Esophagus squamous epithelium (tissue), 5 donors: ENCODE measurements at regions not wholly inside any gene's neighbourhood (a gene's known extent, or its start where the extent isn't known, plus 50 kb on each side); places are given as distances from the start of the nearest gene placed in this dataset.

Experiments
- DNase-seq: peaks from one replicate; lab custom pipeline; 2025; lab: John Stamatoyannopoulos, UW
- H3K27ac ChIP-seq, 4 donors: fragments of 200-600 bp; sonication (generic); one replicate each; pipeline ENCODE4 v1.5.1; 2016 to 2019; ENCODE audit warnings: mild to moderate bottlenecking in 1 of 4
- H3K27me3 ChIP-seq, 4 donors: fragments of 200-600 bp; sonication (generic); 1 replicate in 3 of 4; 2 replicates in 1 of 4; pipeline versions ENCODE4 v1.5.1 to v1.6.0; 2017 to 2021; ENCODE audit warnings: antibody characterized with exemption in 1 of 4
- H3K36me3 ChIP-seq, 3 donors: fragments of 200-600 bp; sonication (generic); one replicate each; pipeline ENCODE4 v1.5.1; 2016 to 2019
- H3K4me1 ChIP-seq, 3 donors: fragments of 200-600 bp; sonication (generic); one replicate each; pipeline ENCODE4 v1.5.1; 2017 to 2019
- H3K4me3 ChIP-seq, 4 donors: fragments of 200-600 bp; sonication (generic); 1 replicate in 3 of 4; 2 replicates in 1 of 4; pipeline ENCODE4 v1.5.1; 2016 to 2019; ENCODE audit warnings: mild to moderate bottlenecking in 2 of 4, moderate library complexity in 1 of 4
- H3K9me3 ChIP-seq, 3 donors: fragments of 200-600 bp; sonication (generic); one replicate each; pipeline ENCODE4 v1.5.1; 2016 to 2019
- CTCF ChIP-seq, 6 experiments: fragments of 450-650 bp in 4 of 6; fragments of 200-600 bp in 2 of 6; sonication (generic) in 2 of 6; IDR thresholded peaks; one replicate each; pipeline ENCODE4 v1.5.1; 2016 to 2019; ENCODE audit warnings: antibody characterized with exemption in 6 of 6, mild to moderate bottlenecking in 4 of 6, moderate library complexity in 4 of 6
- POLR2A ChIP-seq, 4 donors: fragments of 450-650 bp; IDR thresholded peaks; one replicate each; pipeline ENCODE4 v1.6.1; 2017; ENCODE audit warnings: antibody characterized with exemption in 4 of 4, mild to moderate bottlenecking in 4 of 4, moderate library complexity in 3 of 4
- WGBS, 2 donors: methylation state at CpG; one replicate each; pipeline ENCODE4 v1.1.5; 2018; 5-methylcytosine and 5-hydroxymethylcytosine counted together
- intact Hi-C: fragments of 100-400 bp; cut with DNase I; formaldehyde crosslinking; loops from one replicate; pipeline ENCODE4 v1.15.0; 2022
- donor health status: DM: yes; HTN: yes; CAD: no.

DNA sequence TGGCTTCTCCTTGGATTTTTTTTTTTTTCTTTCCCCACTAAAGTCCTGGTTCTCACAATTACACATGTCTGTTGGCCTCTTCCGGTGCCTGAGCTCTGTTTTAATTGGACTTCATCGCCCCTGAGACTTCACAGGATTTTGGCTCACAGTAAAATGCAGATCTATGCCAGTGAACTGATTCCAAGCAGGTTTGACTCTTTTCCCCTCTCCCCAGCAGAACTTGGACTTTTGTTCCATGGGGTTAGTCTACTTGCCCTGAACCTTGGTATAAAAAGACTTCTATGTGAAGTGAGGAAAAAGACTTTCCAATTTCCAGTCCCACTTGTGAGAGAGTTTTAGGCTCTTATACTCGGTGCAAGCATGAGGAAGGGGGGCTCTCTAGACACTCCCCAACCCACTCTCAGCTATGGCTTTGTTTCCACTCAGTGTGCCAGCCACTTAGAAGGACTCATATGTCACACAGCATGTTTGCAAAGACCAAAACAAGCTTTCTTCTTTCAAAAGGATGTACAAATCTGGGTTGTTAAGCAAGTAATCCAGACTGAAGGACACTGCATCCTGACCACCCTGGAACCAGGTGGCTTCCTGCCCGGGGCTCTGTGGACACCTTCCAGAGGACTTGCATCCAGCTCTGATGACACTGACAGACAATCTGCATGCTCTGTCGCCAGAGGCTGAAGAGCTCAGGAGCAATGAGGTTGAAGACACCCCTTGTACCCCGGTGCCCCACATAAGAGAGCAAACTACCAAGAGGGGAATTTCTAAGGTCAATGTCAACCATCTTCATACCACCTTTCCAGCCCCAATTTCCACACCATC lies 221.9 kb upstream of the EGLN3 start:
- Histone ChIP-seq H3K4me3 (no peak overlapping the region), H3K36me3 (no peaks in the 10 kb centered on the region), H3K4me1 (no peaks in the 10 kb centered on the region), H3K9me3 (no peaks in the 10 kb centered on the region), H3K27ac (no peak overlapping the region), H3K27me3 (no peaks in the 10 kb centered on the region)
- intact Hi-C loops: no loop called here
- no peak for DNase-seq
- WGBS, 2 donors: 68 to 73% methylated on average over 6 of the region's 6 CpGs
- TF ChIP-seq POLR2A (IDR thresholded peaks at IDR 0.05): no peak
- no peak for TF ChIP-seq CTCF (IDR thresholded peaks at IDR 0.05)

DNA sequence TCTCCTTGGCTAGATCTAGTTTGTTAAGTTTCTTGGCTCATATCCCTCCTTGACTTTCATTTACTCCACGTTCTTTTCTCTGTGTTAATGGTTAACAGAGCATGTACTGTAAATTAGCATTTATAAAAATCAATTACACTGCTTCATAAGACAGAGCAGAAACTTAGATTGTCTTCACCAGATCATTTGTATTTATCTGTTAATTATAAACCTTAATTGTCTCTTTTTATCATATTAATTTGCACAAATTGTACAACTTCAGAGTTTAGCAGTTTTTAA lies 221.2 kb upstream of the EGLN3 start:
- intact Hi-C loops: no loop called here
- 33 to 48% methylated on average over 1 of the region's 1 CpG for WGBS, 2 donors
- no peak for TF ChIP-seq POLR2A (IDR thresholded peaks at IDR 0.05)
- TF ChIP-seq CTCF (IDR thresholded peaks at IDR 0.05): no peak
- Histone ChIP-seq H3K4me3 (no peak overlapping the region), H3K4me1 (no peaks in the 10 kb centered on the region), H3K27ac (no peak overlapping the region), H3K27me3 (no peaks in the 10 kb centered on the region), H3K36me3 (no peaks in the 10 kb centered on the region), H3K9me3 (no peaks in the 10 kb centered on the region)
- no peak for DNase-seq

- TF ChIP-seq POLR2A (IDR thresholded peaks at IDR 0.05) (no peak), CTCF (IDR thresholded peaks at IDR 0.05) (no peak)
- no peak for DNase-seq
- intact Hi-C loops: no loop called here
Observed at GRCh38 chr14:34171431-34172172, 220.7 kb upstream of the EGLN3 start.

DNA sequence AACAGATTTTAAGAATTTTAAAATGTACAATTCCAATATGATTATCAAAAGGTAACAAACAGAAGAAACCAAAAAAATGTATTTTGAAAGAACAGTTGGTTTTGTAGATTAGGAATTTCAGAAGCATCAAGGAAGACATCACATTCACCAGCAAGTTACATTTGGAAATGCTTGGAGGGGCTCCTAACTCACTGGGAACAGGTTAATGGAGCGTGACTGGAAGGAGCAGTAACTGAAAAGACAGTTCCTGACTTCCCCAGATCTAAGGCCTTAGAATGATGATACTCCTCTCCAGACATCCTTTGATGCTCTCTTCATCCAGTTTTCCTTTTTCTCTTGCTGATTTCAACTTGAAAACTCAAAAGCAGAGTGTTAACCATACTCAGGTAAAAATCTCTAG lies 220.0 kb upstream of the EGLN3 start:
- no peak overlapping the region for H3K4me3 ChIP-seq
- DNase-seq: no peak
- 80 to 81% methylated on average over 1 of the region's 1 CpG for WGBS, 2 donors
- intact Hi-C loops: no loop called here
- TF ChIP-seq CTCF (IDR thresholded peaks at IDR 0.05) (no peak), POLR2A (IDR thresholded peaks at IDR 0.05) (no peak)
- no peaks in the 10 kb centered on the region for H3K27me3 ChIP-seq
- no peak overlapping the region for H3K27ac ChIP-seq
- H3K4me1 ChIP-seq: no peaks in the 10 kb centered on the region
- H3K9me3 ChIP-seq: no peaks in the 10 kb centered on the region
- no peaks in the 10 kb centered on the region for H3K36me3 ChIP-seq

More at GRCh38 chr14:34171431-34172172, 220.7 kb upstream of the EGLN3 start:
- Histone ChIP-seq H3K36me3 (no peaks in the 10 kb centered on the region), H3K27me3 (no peaks in the 10 kb centered on the region), H3K9me3 (no peaks in the 10 kb centered on the region), H3K4me3 (no peak overlapping the region), H3K4me1 (no peaks in the 10 kb centered on the region), H3K27ac (no peak overlapping the region)
- 78 to 88% methylated on average over 4 to 8 of the region's 8 CpGs for WGBS, 2 donors

- H3K36me3 ChIP-seq: no peaks in the 10 kb centered on the region
- H3K27me3 ChIP-seq: no peaks in the 10 kb centered on the region
- no peaks in the 10 kb centered on the region for H3K9me3 ChIP-seq
- DNase-seq: no peak
- TF ChIP-seq POLR2A (IDR thresholded peaks at IDR 0.05) (no peak), CTCF (IDR thresholded peaks at IDR 0.05) (no peak)
- intact Hi-C loops: no loop called here
- no peaks in the 10 kb centered on the region for H3K4me1 ChIP-seq
- no peak overlapping the region for H3K27ac ChIP-seq
- 41 to 45% methylated on average over 3 of the region's 3 CpGs for WGBS, 2 donors
- no peak overlapping the region for H3K4me3 ChIP-seq
Observed at GRCh38 chr14:34169561-34169960, 218.7 kb upstream of the EGLN3 start.
